Activated effector memory CD4-positive, alpha-beta T cell treated with anti-CD3 and anti-CD28 coated beads, Interleukin-2, amount 50 U/mL, for 16 hours (primary cell): ENCODE measurements at regions not wholly inside any gene's neighbourhood (a gene's known extent, or its start where the extent isn't known, plus 50 kb on each side); places are given as distances from the start of the nearest gene placed in this dataset.
"Not testable (repeated sequence)": the region's sequence is repeated elsewhere in the genome, so short reads cannot be mapped to it uniquely, and the experiment has no call there.

Experiments
- DNase-seq: peaks from one replicate; pipeline ENCODE4 v3.0.0-alpha.2; 2020

- no peak for DNase-seq
These were observed 80.6 kb upstream of the ZNF366 start for GRCh38 chr5:72587661-72588308.

- DNase-seq = no peak
These were observed 79.7 kb upstream of the ZNF366 start for GRCh38 chr5:72586788-72587530.

DNA sequence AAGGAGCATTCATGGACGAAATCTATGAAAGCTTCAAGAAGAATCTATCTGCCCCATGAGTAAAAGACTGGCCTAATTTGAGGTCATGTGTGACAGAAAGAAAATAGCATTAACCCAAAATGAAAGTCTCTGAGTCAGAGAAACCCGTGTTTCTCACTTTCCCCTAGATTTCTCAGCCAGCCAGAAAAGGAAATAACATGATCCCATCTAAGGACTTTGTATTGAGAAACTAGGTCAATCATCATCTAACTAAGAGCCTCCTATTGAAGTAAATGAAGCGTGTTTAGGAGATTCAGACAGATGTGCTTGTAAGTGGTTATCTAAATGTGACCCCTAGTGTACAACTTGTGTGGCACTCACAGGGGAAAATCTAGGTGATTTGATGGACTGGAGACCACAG, 77.3 kb upstream of the ZNF366 start:
- DNase-seq = no peak

GRCh38 chr5:72579290-72579689, 72.1 kb upstream of the ZNF366 start:
- not testable (repeated sequence) for DNase-seq

DNA sequence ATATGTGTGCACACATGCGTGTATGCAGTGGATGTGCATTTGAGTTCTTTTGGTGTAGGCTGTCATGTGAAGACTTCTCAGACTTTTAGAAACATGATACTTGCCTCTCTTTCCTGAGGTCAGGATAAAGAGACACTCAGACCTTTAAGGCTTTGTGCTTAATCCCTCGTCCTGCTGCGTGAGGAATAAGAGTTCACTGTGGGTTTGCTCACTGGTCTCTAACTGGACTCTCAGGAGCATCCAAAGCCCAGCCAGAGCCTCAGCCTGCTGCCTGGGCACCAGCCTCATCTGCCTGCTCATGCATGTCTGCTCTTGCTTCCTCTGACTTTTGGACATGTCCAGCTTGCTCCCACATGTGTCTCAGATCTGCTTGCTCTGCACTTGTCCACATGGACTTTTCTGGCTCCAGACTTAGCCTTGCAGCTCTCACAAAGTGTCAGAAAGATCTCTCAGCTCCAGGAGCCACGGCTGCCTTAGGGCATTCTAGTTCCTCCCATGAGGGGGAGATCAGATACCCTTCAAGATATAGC, 65.1 kb upstream of the ZNF366 start:
- DNase-seq = no peak

DNA sequence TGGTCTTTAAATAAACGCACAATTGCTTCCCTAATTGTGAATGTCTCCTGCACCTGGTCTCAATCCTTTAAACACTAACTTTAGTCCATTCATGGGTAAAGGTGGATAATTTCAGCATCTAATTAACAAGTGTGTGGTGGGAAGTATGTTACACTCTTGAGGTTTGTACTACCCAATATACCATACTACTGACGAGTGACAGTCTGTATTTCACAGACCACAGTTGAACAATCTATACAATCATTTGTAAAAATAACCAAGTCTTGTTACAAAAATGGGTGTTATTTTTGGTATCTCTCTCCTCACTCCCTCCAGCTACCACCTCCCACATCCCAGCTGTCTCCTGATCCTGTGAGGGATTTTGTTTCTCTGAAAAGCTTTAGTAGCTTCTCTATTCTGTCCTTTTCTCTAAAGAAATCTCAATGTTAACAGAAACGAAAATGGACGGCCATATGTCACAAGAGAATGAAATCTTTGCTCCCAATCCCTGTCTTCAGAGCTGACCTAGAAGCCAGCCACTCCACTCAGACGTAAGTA, 62.3 kb upstream of the ZNF366 start:
- DNase-seq = no peak

GRCh38 chr5:72566746-72567145, 59.5 kb upstream of the ZNF366 start:
- no peak for DNase-seq

DNA sequence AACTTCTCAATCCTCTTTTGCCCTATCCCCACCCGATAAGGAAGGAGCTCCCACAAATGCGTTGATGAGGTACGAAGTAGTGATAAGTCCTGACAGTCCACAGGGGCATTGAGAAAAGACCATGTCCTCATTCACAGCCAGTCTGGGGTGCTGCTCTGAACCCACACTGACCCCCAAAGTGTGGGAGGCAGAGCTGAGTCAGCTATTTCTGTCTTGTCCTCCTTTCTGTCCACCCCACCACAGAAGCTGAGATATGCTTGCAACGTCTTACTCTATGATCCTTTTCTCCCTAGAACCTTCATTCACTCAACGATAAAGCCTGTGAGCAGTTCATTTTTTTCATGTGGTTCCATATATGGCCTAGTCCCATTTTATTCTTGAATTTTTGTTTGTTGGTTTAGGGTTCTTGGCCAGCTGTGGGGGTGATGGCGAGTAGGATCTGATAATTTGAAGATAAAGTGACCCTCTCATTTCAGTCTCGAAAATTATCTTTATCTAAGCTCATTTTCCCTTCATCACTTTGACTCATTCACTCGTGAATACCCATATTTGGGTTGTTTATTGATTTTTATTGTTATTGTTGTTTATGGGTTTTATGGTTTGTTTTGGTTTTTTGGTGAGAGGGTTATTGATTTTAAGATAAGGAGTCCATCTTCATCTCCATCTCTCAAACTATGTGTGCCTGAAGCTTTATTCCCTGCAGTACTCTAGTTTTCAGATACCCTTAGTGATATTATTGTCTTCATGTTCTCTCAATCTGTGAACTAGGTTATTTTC, 58.5 kb upstream of the ZNF366 start:
- DNase-seq = no peak

GRCh38 chr5:72562717-72563116, 55.5 kb upstream of the ZNF366 start:
- DNase-seq = no peak

DNA sequence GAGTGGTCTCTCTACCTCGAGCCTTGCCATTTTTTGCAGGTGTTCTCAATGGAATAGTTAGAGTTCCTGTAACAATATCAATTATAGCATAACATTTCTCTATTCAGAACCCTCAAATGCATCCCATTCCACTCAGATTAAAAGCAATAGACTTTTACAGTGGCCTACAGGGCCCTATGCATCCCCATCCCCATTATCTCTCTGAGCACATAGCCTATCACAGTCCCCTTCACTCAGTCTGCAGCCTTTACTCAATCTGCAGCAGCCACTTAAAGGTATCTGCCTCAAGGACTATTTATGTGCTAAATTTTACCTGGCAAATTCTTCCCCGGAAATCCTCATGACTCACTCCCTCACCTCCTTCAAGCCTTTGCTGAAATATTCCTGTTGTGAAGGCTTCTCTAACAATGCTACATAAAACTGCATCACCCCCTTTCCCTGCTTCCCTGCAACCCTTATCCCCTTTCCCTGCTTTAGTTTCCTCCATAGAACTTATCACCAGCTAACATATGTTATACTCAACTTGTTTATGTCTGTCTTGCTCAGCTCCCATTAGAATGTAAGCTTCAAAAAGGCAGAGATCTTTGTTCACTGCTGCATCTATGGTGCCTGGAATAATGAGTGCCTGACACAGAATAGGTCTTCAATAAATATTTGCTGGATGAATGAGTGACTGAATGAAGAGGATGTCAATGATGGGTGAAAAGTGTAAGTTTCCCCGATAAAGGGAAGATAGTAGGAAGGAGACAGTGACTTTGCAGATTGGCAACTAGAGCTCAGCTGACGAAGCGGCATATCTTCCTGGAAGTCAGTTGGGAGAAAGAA, 54.1 kb upstream of the ZNF366 start:
- no peak for DNase-seq

- DNase-seq = no peak
These were observed 52.9 kb upstream of the ZNF366 start for GRCh38 chr5:72559866-72560766.

DNA sequence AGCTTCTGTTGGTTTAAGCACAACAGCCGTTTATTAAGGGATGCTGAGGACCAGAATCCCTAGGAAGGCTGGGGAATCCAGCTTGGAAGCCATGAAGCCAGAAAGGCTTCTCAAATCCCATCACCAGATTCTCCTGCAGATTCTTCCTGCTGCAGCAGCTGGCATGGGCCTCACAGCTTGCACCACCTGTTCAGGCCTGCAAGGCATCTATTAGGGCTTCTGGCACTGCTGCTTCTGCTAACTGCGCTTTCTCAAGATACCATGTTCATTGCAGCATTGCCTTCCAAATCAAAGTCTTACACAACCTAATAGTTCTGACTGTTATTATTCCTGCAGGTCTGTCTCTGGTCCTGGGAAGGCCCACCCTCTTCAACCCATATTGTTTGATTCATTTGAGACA, 51.2 kb upstream of the ZNF366 start:
- DNase-seq = no peak

GRCh38 chr5:72558046-72558336, 50.8 kb upstream of the ZNF366 start:
- no peak for DNase-seq

- no peak for DNase-seq
These were observed 50.2 kb upstream of the ZNF366 start for GRCh38 chr5:72557167-72558045.
